Hematopoietic multipotent progenitor cell treated with erythropoietin and hydrocortisone succinate and interleukin-3 and kit ligand, for 15 days (in vitro differentiated cells): ENCODE measurements at regions not wholly inside any gene's neighbourhood (a gene's known extent, or its start where the extent isn't known, plus 50 kb on each side); places are given as distances from the start of the nearest gene placed in this dataset.
"Not testable (repeated sequence)": the region's sequence is repeated elsewhere in the genome, so short reads cannot be mapped to it uniquely, and the experiment has no call there.

Experiments
- DNase-seq: peaks from one replicate; pipeline ENCODE4 v3.0.0-alpha.2; 2015; ENCODE audit warnings: low spot score

DNA sequence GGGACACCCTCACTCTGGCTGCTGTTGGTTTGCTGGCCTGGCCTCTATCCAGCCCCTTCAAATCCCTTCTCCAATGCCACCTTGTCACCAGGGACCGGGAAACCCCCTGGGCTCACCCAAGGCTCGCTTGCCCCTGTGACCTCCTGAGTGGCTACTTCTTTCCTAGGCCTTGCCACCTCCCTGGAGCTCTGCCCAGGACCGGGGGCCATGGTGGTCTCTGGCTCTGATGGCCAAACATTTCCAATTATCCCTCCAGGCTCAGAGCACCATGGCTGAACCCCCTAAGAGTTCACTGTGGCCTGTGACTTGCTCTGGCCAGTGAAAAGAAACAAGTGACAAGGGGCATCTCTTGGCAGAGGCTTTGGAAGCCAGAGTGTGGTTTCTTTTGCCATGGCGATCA lies 237.6 kb downstream of the TFCP2L1 start:
- DNase-seq, result no peak

DNA sequence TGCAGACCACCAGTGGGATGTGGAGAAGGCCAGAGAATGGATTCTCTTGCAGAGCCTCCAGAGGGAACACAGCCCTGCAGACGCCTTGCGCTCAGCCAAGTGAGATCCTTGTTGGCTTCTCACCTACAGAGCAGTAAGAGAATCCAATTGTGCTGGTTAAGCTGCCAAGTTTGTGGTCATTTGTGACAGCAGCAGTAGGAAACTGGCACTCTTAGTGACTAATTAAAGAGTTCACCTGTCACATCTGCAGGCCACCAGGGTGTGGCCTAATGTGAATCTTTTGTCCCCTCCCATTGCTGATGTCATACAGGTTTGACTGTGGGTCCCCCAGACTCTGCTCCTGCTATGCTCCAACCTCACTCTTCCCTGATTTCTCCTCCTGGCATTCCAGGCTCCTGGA lies 235.9 kb downstream of the TFCP2L1 start:
- no peak for DNase-seq

DNA sequence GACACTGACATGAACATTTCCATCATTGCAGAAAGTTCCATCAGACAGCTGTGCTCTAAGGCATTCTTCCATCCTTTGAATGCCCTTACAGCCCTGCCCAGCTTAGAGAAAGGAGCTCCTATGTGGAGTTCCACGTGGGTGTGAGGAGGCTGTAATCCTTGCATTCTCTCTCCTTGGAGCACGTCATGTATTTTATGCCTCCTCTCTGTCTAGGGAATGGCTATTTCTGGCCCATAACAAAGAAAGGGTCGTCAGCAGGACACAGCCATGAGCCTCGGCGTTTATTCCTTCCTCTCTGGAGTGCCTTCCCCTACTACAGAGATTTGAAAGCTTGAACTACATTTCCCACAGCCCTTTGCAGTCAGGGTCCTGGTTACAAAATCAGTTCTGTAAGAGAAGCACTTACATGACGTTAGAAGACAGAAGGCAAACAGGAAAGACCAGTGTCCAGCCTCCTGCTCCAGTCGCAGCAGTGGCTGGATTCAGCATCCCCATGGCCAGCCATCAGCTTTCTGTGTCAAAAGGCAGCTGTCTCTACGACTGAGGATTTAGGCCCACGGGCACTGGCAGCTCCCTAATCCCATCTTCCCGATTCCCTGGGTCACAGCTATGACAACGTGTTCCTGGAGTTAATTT lies 234.9 kb downstream of the TFCP2L1 start:
- no peak for DNase-seq

DNA sequence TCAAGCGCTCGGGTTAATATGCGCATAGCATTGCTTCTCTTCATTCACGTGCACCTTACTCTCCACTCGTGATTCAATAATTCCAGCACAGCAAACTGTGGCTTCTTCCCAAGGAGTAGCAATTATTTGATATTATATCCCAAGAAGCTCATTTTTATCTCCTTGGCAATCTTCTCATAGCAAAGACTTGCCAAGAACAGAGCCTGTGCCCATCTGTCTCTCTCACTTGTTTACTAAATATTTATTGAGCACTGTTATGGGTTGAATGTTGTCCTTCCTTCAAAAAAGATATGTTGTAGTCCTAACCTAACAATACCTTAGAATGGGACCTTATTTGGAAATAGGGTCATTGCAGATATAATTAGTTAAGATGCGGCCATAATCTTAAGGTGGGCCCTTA lies 233.7 kb downstream of the TFCP2L1 start:
- DNase-seq, result no peak

DNA sequence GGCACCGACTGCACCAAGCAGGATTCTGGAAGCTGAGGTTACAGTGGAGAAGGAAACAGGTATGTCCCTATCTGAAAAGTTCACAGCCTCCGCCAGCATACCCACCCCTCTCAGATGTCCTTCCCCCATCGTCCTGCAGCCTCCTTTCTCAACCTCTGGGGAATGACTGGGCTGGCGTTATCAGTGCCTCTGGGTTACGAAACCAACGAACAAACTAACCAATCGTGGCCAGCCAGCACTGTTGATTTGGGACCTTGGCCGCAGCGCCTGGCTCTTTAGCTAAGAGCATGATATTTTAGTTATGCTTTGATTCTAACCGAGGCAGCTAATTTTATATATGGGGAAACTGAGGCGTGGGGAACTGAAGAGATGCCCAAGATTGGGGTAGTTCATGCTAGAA lies 233.0 kb downstream of the TFCP2L1 start:
- DNase-seq, result no peak

DNA sequence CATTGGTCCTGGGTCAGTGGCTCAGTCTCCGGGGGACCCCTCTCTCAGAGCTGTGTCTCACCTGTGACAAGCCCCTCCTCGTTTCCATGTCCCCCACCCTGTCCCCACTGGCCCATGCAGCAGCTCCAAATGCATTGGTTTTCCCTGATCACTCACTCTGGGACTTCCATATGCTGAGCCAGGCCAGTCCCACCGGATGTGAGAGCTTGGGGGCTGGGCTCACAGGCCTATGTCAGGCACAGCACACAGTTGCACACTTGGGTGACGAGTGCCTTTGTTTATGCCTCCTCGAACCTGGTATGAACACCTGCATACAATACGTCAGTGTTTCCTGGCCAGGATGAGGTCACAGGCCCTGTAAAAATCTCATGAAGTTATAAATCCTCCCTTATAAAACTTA lies 232.5 kb downstream of the TFCP2L1 start:
- no peak for DNase-seq

DNA sequence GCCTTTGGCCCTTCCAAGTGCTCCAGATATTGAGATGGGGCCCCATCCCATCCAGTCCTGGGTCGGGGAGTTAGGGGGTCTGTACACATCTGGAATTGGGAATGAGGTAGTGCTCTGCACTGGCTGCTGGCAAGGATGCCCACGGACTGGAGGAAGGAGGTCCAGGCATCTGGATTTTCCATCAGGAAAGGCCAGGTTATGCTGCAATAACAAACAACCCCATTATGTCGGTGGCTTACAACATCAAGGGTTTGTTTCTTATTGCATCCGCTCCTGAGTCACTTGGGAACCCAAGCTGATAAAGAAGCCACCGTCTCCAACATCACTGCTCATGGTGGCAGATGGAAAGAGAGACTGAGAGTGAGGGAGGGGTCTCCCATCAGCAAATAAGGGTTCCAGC lies 229.9 kb downstream of the TFCP2L1 start:
- no peak for DNase-seq

DNA sequence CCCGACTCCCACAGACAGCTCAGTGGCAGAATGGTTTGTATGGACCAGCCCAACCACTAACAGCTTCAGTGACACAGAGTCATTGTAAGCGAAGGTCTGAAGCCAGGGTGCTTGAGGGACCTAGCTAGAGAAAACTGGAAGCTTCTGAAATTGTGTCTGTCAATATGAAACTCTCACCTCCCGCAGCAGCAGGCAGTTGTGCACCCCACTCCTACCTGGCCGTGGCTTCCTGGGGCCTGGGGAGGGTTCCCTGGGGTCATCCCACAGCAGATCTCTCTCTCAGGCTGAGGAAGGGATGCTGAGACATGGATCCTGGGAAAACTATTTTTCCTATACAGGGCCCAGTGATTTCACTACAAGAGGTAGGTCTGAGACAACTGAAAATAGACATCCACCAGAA lies 229.5 kb downstream of the TFCP2L1 start:
- no peak for DNase-seq

DNA sequence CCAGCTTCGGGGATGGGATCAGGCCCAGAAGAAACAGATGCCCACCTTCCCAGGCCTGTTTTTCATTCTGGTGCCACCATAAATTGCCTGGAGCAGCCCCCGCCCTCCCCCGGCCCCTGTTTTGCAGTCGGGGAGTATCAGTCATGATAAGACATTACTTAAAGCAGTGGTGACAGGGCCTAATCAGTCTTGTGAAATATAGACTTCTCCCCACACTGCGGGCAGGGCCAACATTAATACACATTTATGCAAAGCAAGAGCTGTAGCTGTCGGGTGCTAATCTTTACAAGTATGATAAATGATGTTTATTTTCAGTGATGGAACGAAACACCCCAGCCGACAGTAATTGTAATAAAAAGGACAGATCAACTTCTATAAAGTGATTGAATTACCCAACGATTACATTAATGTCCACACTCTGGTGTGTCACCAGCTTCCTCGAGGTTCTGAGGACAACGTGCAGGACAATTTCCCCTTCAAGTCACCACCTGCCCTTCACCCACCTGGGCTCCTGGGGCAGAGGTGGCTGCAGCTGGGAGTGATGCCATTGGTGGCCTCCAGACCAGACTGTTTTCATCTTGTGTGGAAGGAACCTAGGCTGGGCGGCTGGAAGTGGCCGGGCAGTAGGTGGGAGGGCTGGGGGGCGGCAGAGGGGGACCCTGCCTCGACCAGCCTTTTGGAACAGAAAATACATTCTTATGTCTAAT lies 226.0 kb downstream of the TFCP2L1 start:
- no peak for DNase-seq

DNA sequence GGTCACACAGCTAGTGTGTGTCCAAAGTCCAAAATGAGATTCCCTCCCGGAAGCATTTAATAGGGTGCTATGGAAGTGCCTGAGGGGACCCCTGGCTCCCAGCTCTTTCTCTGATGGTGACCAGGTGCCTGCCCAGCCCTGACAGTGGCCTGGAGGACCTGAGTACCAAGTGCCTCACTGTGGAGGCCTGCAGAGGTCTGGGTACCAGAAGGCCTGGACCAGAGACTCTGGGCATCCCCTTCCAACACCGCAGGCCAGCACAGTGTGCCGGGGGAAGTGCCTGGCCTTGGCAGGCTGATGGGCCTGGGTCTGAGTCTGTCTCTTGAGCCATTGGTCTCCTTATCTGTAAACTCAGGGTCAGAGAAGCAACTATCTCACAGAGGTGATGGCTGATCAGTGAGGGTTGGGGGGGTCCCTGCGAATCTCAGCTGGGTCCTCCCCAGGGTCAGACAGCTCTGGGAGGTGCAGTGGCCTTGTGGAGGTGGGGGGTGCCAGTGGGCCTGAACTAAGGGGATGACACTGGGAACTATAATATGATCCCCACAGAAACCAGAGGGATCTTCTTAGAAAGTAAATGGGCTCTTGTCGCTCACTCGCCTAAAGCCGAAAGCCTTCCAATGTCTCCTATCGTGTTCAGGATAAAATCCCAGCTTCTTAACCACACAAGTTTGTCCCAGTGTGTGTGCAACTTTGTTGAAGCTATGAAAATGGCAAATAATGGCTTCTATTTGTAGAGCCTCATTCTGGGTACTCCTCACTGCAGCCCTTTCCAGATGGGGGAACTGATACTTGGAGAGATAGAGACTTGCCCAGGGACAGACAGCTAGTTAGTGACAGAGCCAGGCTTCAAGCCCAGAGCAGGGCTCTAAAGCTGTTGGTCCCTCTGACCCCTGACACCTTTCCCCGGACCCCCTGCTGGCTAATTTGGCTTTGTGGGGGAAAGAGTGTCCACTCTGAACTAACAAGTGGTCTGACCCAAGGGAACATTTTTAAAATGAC lies 225.1 kb downstream of the TFCP2L1 start:
- DNase-seq, result no peak

DNA sequence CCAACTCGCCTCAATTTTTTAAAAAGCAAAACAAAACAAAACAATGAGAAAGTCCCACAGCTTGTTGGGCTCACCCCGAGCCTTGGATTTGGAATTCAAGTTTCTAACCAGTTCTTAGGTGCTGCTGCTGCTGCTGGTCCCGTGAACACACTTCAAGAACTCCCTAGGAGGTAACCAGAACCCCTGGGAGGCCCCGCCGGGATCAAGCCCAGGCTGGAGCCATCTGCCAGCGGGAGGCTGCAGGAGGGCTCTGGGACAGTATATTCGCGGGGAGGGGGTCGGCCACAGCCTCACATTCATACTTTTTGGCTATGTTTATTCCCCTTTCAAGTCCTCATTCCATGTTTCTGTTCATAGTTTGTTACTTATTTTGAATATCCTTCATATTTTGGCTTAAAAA lies 223.4 kb downstream of the TFCP2L1 start:
- no peak for DNase-seq

DNA sequence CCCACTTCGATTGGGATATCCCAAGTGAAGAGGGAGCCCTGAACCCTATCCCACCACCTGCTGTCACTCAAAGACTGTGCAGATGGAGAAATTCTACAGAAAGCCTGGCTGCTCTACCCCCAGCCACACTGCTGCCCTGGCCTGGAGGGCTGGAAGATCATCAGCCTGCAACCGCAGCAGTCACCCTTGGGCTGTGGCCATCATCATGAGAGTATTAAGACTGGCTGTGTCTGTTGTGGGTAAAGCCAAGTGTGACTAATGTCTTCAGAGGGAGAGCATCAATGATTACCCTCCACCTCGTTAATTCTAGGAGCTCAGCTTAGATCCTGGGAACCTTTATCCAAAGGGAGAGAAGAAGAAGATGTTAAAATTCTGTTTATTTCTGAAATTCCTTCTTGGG lies 221.5 kb downstream of the TFCP2L1 start:
- no peak for DNase-seq

DNA sequence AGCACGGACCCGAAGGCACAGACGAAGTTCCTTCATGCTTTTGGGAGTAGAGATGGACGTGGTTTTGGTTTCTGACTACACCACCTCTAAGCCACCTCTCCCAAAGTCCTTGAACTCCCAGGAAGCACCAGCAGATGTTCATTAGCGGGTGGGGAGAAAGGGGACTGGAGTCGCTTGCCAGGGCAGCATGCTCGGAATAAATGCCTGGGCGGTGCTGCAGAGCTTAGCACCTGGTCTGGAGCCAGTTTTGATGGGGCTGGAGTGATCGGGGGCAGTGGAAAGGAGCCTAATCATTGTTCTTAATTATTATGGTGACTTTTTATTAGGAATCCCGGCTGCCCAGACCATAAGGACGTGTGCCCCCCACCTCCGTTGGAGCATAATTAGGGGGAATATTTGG lies 220.8 kb downstream of the TFCP2L1 start:
- DNase-seq, result no peak

DNA sequence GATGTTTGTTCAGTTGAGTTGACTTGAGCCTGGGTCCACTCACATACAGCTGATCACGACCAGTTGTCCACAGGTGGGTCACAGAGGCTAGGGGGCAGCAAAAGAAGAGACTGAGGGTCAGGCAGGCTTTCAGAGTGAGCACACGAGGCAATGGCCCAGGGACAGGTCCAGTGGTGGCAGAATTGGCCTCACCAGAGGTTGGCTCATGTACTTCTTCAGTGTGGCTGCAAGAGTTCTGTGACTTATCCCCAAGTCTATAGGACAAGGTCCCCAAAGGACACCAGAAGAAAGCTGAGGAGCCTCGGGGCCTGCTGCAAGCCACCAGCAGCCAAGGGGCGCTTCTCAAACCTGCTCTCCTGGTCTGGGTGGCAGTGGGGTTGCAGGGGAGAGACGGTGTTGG lies 219.8 kb downstream of the TFCP2L1 start:
- DNase-seq, result no peak

DNA sequence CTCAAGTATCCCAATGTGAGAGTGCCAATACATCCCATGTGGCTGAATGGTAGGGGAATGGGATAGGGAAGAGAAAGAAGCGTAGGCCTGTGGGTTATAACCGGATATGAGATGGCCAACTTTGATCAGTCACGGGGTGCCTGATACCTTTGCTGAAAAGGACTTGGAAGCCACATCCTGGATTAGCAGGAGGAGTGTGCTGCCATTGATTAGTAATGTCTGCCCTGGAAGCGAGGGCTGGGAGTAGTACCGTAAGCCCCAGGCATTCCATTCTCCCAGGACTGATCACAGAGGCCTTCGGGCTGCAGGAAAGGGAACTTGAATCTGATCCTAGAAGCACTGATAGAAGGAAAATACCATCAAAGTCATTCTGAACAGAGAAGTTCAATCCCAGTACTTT lies 218.5 kb downstream of the TFCP2L1 start:
- DNase-seq, result no peak

DNA sequence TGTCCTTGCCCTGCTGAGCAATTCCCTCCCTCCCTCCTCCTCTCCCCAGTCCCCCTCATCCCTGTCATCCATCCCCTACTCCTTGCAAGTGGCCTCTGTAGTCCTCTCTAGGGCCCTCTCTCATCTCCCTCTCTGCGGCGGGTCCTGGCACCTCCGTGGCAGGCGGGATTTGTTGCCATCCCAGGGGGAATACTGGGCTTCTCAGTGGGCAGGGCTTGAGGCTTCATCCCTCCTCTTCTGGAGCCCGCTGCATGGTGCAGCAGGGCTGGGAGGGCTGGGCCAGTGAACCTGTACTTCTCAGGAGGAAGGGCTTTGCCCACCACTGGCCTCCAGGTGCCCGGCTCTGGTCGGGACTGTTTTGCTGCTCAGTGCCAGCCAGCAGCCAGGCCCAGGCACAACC lies 216.2 kb downstream of the TFCP2L1 start:
- DNase-seq, result no peak

DNA sequence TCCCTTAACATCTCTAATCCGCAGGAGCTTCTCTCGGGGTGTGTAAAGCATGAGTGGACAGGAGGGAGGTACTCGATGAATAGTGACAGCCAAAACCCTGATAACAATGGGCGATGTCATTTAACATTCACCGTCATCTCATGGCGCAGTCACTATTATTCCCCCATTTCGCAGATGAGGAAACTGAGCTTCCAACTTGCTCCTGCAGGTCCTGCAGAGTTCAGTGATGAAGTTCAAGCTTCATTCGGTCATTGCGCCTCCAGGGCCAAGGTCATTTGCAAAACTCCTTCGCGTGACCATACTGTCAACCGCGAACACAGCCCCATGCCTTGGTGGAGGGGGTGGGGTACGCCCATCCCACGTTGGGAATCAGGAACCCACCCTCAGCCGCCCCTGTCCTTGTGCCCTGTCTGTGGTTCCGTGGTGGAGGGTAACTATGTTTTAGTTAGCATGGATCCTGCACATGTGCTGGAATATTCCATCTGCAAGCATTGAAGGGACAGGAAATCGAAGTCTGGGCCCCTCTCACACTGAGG lies 215.5 kb downstream of the TFCP2L1 start:
- no peak for DNase-seq

DNA sequence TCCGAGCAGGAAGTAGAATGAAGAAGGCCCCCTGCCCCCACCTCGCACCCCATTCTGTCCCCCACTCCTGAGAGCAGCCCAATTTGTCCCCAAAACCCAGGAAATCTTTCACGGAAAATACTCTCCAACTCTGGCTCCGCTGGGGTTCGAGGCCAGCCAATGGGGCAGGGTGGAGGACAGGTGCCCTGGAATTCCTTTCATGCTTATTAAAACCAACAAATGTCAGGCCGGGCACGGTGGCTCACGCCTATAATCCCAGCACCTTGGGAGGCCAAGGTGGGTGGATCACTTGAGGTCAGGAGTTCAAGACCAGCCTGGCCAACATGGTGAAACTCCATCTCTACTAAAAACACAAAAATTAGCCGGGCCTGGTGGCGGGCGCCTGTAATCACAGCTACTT lies 214.9 kb downstream of the TFCP2L1 start:
- DNase-seq, result not testable (repeated sequence)

DNA sequence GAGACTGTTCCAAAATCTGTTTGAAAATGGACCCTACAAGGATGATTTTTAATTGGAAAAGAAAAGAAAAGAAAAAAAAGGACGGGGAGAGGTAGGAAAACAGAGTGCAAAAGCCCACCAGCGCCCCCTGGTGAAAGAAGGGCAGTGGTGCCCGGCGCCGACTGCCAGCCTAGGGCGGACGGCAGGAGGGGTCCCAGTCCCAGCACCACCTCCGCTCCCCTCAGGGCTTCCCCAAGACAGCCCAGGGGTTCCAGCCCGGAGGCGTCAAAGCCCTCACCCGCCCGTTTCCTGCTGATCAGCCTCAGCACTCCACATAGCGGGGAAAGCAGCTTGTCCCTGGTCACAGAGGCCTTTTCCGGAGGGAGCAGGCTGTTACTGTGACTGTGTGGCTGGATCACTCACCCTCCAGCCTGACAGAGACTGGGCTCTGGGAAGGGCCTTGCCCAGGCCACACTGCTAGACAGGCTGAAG lies 213.9 kb downstream of the TFCP2L1 start:
- peak; percentile 29 for DNase-seq

DNA sequence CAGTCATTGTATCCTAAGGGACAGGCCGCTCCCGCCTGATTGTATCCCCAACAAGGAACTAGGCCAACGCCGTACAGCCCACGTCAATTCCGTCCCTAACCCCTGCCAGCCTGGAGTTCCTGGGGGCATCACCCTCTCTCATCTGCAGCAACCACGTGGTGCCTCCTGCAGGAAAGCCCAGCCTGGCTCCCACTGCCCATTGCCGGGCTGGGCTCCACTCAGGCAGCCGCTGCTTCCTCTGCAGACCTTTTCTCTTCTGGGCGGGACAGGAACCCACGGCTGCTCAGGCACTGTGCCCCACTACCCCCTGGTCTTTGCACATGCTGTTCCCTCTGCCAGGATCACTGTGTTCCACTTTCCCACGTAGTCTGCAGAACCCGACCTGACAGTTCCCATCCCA lies 212.2 kb downstream of the TFCP2L1 start:
- DNase-seq, result no peak

DNA sequence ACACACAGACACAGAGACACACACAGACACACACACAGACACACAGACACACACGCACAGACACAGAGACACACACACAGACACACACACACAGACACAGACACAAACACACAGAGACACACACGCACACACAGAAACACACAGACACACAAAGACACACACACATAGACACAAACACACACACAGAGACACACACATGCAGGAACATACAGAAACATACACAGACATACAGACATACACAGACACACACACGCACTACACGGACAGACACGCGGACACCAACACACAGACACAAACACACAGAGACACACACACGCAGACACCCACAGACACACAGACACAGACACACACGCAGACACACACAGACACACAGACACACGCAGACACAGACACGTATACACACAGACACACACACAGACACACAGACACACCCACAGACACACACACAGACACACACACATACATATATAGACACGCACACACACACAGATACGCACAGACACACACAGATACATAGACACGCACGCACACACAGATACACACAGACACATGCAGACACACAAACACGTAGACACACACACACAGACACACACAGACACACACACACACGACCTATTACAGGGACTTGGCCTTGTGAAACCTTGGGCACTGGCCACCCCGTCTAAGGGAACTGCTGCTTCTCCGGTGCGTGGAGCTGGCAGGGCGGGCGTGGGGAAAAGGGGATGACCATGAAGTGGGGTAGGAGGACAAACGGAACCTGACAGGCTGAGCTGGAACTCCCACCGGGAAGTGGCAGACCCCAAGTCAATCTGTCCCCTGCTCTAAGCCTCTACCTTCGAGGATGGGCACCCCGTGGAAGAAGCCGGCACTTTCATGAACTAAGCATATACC lies 211.4 kb downstream of the TFCP2L1 start:
- no peak for DNase-seq
